Coronary artery (tissue), 2 donors: ENCODE measurements at regions not wholly inside any gene's neighbourhood (a gene's known extent, or its start where the extent isn't known, plus 50 kb on each side); places are given as distances from the start of the nearest gene placed in this dataset.

Experiments
- DNase-seq: peaks from one replicate; pipeline ENCODE4 v3.0.0-alpha.2; 2017; ENCODE audit warnings: low spot score
- H3K27ac ChIP-seq, 2 donors: fragments of 200-600 bp; sonication (generic); one replicate each; pipeline ENCODE4 v1.5.1; 2016 to 2019
- H3K4me3 ChIP-seq: fragments of 200-600 bp; sonication (generic); 2 replicates; pipeline ENCODE4 v1.5.1; 2016; ENCODE audit warnings: mild to moderate bottlenecking, moderate library complexity
- CTCF ChIP-seq: fragments of 200-600 bp; sonication (generic); IDR thresholded peaks from one replicate; pipeline ENCODE4 v1.5.1; 2019; ENCODE audit warnings: antibody characterized with exemption

- Histone ChIP-seq H3K4me3 (no peak overlapping the region), H3K27ac (no peak overlapping the region)
- no peak for DNase-seq
- TF ChIP-seq CTCF, result no peak
Observed at GRCh38 chr6:241336-241865, 50.9 kb upstream of the DUSP22 start.
